Ovary (tissue), 3 donors: ENCODE measurements at regions not wholly inside any gene's neighbourhood (a gene's known extent, or its start where the extent isn't known, plus 50 kb on each side); places are given as distances from the start of the nearest gene placed in this dataset.
"Not testable (repeated sequence)": the region's sequence is repeated elsewhere in the genome, so short reads cannot be mapped to it uniquely, and the experiment has no call there.

ENCODE experiments used
- POLR2A ChIP-seq: fragments of 450-650 bp; IDR thresholded peaks from one replicate; pipeline ENCODE4 v1.6.1; 2017; ENCODE audit warnings: antibody characterized with exemption, mild to moderate bottlenecking, moderate library complexity
- TF ChIP-seq, protein P1 (sequence below), 3 donors: fragments of 450-650 bp in 2 of 3; fragments of 200-600 bp in 1 of 3; IDR thresholded peaks; one replicate each; pipeline versions ENCODE4 v1.5.1 to v1.8.0; 2016 to 2022; ENCODE audit warnings: antibody characterized with exemption in 3 of 3, mild to moderate bottlenecking in 1 of 3
- donor health status: DM: no; HTN: no; CAD: no.

DNA sequence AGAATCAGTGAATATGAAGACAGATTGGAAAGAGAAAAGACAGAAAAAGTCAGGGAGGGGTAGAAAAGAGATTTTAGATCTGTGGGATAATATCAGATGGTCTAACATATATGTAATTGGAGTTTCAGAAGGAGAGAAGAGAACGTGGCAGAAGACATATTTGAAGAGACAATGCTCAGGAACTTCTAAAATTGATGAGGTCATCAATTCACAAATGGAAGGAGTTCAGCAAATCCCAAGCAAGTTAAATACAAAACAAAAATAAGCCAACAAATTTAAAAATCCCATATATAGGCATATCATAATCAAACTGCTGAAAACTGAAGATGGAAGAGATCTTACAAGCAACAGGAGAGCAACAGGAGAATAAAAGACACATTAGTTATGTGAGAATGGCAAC is 87.3 kb downstream of the SYT15B start:
- TF ChIP-seq, protein P1, sequence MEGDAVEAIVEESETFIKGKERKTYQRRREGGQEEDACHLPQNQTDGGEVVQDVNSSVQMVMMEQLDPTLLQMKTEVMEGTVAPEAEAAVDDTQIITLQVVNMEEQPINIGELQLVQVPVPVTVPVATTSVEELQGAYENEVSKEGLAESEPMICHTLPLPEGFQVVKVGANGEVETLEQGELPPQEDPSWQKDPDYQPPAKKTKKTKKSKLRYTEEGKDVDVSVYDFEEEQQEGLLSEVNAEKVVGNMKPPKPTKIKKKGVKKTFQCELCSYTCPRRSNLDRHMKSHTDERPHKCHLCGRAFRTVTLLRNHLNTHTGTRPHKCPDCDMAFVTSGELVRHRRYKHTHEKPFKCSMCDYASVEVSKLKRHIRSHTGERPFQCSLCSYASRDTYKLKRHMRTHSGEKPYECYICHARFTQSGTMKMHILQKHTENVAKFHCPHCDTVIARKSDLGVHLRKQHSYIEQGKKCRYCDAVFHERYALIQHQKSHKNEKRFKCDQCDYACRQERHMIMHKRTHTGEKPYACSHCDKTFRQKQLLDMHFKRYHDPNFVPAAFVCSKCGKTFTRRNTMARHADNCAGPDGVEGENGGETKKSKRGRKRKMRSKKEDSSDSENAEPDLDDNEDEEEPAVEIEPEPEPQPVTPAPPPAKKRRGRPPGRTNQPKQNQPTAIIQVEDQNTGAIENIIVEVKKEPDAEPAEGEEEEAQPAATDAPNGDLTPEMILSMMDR (IDR thresholded peaks at IDR 0.05), result not testable (repeated sequence)
- TF ChIP-seq POLR2A, result not testable (repeated sequence)
